K562 (cell line): ENCODE measurements at regions not wholly inside any gene's neighbourhood (a gene's known extent, or its start where the extent isn't known, plus 50 kb on each side); places are given as distances from the start of the nearest gene placed in this dataset.
"Not testable (repeated sequence)": the region's sequence is repeated elsewhere in the genome, so short reads cannot be mapped to it uniquely, and the experiment has no call there.

Experiments
- ATAC-seq: fragments of 200-7000 bp; cut with Tn5 transposase; 3 replicates; pipeline ENCODE4 v1.9.1; 2020; ENCODE audit warnings: moderate library complexity
- BruUV-seq: library from RNA; stranded (reverse); fragments of 400-500 nt; replicated peaks from 2 replicates; lab custom pipeline; 2021; lab: Mats Ljungman, UMichigan
- CTCF ChIA-PET: fragments of 300-600 bp; formaldehyde crosslinking; extraction: SDS; loops from one replicate; lab custom pipeline; 2021; ENCODE audit warnings: low intra/inter-chr PET ratio; lab: Yijun Ruan, JAX
- POLR2A ChIA-PET: fragments of 300-600, 350-650 bp; sonication (Branson Sonifier 250); formaldehyde crosslinking; extraction: SDS; loops from one replicate; lab custom pipeline; 2021; ENCODE audit warnings: antibody characterized with exemption, inconsistent platforms; lab: Yijun Ruan, JAX
- DNase-seq, 4 experiments: peaks; one replicate each; pipeline versions ENCODE4 v3.0.0 to v3.0.0-alpha.2; 2011 to 2018; ENCODE audit warnings: low spot score in 3 of 4, mixed read lengths in 3 of 4; ENCODE audit errors: extremely low read depth in 1 of 4
- FAIRE-seq: peaks from 2 replicates; lab custom pipeline; 2011; peaks lifted over from hg19 to GRCh38; lab: Jason Lieb, UNC
- H2AFZ ChIP-seq: 2 replicates; pipeline ENCODE4 v1.6.0; 2011; ENCODE audit warnings: low read depth, low read length, control low read depth, inconsistent platforms
- H3K27ac ChIP-seq: fragments of 200-600 bp; 3 replicates; pipeline ENCODE4 v1.8.0; 2011; ENCODE audit warnings: low read depth, mild to moderate bottlenecking, control low read depth, inconsistent platforms, low read length, moderate library complexity, mixed read lengths; ENCODE audit errors: extremely low read depth
- H3K27me3 ChIP-seq, 2 experiments: fragments of 300-600 bp in 1 of 2; 2 replicates in 1 of 2; 3 replicates in 1 of 2; pipeline versions ENCODE4 v1.6.0 to v1.8.0; 2011; ENCODE audit warnings: inconsistent platforms in 2 of 2, low read length in 2 of 2, mild to moderate bottlenecking in 1 of 2, mixed read lengths in 1 of 2, moderate library complexity in 1 of 2; ENCODE audit not compliant: control insufficient read depth in 2 of 2, insufficient read depth in 2 of 2
- H3K36me3 ChIP-seq: fragments of 300-600 bp; 3 replicates; pipeline ENCODE4 v1.8.0; 2011; ENCODE audit warnings: mild to moderate bottlenecking, low read length, inconsistent platforms; ENCODE audit not compliant: control insufficient read depth, insufficient read depth
- H3K4me1 ChIP-seq, 2 experiments: fragments of 200-600 bp in 1 of 2; replicated peaks in 1 of 2; 2 replicates in 1 of 2; 3 replicates in 1 of 2; pipeline versions ENCODE4 v1.5.1 to v1.8.0; 2011; ENCODE audit warnings: inconsistent platforms in 2 of 2, low read length in 2 of 2, mild to moderate bottlenecking in 1 of 2, mixed read lengths in 1 of 2, moderate library complexity in 1 of 2; ENCODE audit not compliant: control insufficient read depth in 2 of 2, insufficient read depth in 2 of 2
- H3K4me2 ChIP-seq: 2 replicates; pipeline ENCODE4 v1.6.1; 2011; ENCODE audit warnings: low read length, control low read depth, inconsistent platforms, mixed read lengths; ENCODE audit not compliant: insufficient read depth
- H3K4me3 ChIP-seq: fragments of 200-600 bp; sonication (generic), shearing (Covaris generic); 2 replicates; pipeline ENCODE4 v1.5.1; 2016; ENCODE audit warnings: control low read depth, inconsistent platforms
- H3K79me2 ChIP-seq: fragments of 200-600 bp; 3 replicates; pipeline ENCODE4 v1.8.0; 2011; ENCODE audit warnings: low read length, inconsistent platforms; ENCODE audit not compliant: control insufficient read depth, insufficient read depth
- H3K9ac ChIP-seq, 2 experiments: 2 replicates each; pipeline versions ENCODE4 v1.6.0 to v1.6.1; 2011; ENCODE audit warnings: low read depth in 2 of 2, low read length in 2 of 2, control low read depth in 1 of 2, inconsistent platforms in 1 of 2, mild to moderate bottlenecking in 1 of 2, mixed read lengths in 1 of 2; ENCODE audit not compliant: insufficient read depth in 1 of 2
- H3K9me1 ChIP-seq: one replicate; pipeline ENCODE4 v1.6.0; 2011; ENCODE audit warnings: inconsistent platforms, mild to moderate bottlenecking, low read length, moderate library complexity; ENCODE audit not compliant: control insufficient read depth, insufficient read depth
- H3K9me3 ChIP-seq: replicated peaks from 2 replicates; pipeline ENCODE4 v1.5.1; 2011; ENCODE audit warnings: low read depth, low read length, inconsistent platforms; ENCODE audit not compliant: control insufficient read depth, insufficient read depth
- H4K20me1 ChIP-seq: replicated peaks from 2 replicates; pipeline ENCODE4 v1.6.1; 2011; ENCODE audit warnings: low read length, inconsistent platforms, mixed read lengths; ENCODE audit not compliant: control insufficient read depth, insufficient read depth
- LCOR ChIP-seq: sonication (generic); formaldehyde crosslinking; IDR thresholded peaks from 2 replicates; pipeline ENCODE4 v1.8.0; 2022; ENCODE audit warnings: mild to moderate bottlenecking, missing genetic modification reagents
- ZNF707 ChIP-seq: fragments of 250-450 bp; sonication (Bioruptor Pico); conservative IDR thresholded peaks from 2 replicates; pipeline ENCODE4 v1.8.0; 2022; ENCODE audit warnings: inconsistent platforms, mild to moderate bottlenecking, moderate library complexity
- WGBS: fragments of 100-300 bp; shearing (Covaris generic); methylation state at CpG from one replicate; pipeline ENCODE4 v1.1.6; 2016; ENCODE audit warnings: low coverage, mixed read lengths; ENCODE audit not compliant: insufficient coverage; ENCODE audit errors: missing lambda C conversion rate; 5-methylcytosine and 5-hydroxymethylcytosine counted together
- in situ Hi-C: fragments of 300-500 bp; cut with MboI; formaldehyde crosslinking; loops from 4 replicates; pipeline ENCODE4 v1.15.0; 2018; ENCODE audit warnings: inconsistent platforms, mixed read lengths
- intact Hi-C: fragments of 100-400 bp; cut with micrococcal nuclease; formaldehyde crosslinking; loops from 2 replicates; pipeline ENCODE4 v1.14.2; 2022
- TF ChIP-seq, protein P1 (sequence below): fragments of 450-650 bp; IDR thresholded peaks from 2 replicates; pipeline ENCODE4 v1.6.1; 2017; ENCODE audit warnings: antibody characterized with exemption

DNA sequence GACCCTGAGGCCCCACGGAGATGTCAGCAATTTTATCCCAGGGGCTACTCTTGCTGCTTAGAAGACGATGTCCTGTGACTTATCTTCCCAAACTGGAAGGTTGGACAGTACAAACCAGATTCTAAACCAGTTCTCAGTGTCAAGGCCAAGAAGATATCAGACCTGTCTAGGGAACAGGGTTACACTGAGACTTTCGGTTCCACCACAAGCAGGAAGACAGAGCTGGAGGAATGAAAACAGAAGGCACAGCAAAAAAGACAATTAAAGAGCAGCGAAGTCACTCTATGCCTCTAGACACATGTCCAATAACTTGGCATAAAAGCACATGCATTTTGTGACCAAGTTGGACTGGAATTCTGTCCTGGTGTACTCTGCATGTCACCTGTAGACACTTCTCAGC, 73.4 kb upstream of the TMEM252 start:
- no peak overlapping the region for H3K9ac ChIP-seq
- FAIRE-seq (no peak), ATAC-seq (no peak)
- peaks cover 8 to 15% of the 10 kb centered on the region in 2 experiments; a peak in 3 of 5 replicates for H3K27me3 ChIP-seq
- no peaks in the 10 kb centered on the region for H3K9me1 ChIP-seq
- H3K36me3 ChIP-seq: no peaks in the 10 kb centered on the region
- H3K4me3 ChIP-seq: no peak overlapping the region
- in situ Hi-C loops: no loop called here
- no peak overlapping the region for H2AFZ ChIP-seq
- H4K20me1 ChIP-seq: no peaks in the 10 kb centered on the region
- BruUV-seq: no TSS peak
- CTCF ChIA-PET: no interaction called here
- TF ChIP-seq, protein P1, sequence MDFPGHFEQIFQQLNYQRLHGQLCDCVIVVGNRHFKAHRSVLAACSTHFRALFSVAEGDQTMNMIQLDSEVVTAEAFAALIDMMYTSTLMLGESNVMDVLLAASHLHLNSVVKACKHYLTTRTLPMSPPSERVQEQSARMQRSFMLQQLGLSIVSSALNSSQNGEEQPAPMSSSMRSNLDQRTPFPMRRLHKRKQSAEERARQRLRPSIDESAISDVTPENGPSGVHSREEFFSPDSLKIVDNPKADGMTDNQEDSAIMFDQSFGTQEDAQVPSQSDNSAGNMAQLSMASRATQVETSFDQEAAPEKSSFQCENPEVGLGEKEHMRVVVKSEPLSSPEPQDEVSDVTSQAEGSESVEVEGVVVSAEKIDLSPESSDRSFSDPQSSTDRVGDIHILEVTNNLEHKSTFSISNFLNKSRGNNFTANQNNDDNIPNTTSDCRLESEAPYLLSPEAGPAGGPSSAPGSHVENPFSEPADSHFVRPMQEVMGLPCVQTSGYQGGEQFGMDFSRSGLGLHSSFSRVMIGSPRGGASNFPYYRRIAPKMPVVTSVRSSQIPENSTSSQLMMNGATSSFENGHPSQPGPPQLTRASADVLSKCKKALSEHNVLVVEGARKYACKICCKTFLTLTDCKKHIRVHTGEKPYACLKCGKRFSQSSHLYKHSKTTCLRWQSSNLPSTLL: no peak
- no peak for TF ChIP-seq LCOR (CRISPR knock-in tag)
- TF ChIP-seq ZNF707: no peak
- TF ChIP-seq, all 486 proteins: peak for 0
- H3K79me2 ChIP-seq: no peaks in the 10 kb centered on the region
- intact Hi-C loops: no loop called here
- no peaks in the 10 kb centered on the region for H3K4me1 ChIP-seq
- no peak for DNase-seq
- peaks cover 3% of the 10 kb centered on the region for H3K9me3 ChIP-seq
- WGBS: 7% methylated on average over 4 of the region's 4 CpGs
- POLR2A ChIA-PET: interaction anchor here (0.6 kb wide), 1 partner anchor 13 kb away, joined by 3 read pairs; no protein-coding TSS in a partner anchor
- no peak overlapping the region for H3K4me2 ChIP-seq
- no peak overlapping the region for H3K27ac ChIP-seq

DNA sequence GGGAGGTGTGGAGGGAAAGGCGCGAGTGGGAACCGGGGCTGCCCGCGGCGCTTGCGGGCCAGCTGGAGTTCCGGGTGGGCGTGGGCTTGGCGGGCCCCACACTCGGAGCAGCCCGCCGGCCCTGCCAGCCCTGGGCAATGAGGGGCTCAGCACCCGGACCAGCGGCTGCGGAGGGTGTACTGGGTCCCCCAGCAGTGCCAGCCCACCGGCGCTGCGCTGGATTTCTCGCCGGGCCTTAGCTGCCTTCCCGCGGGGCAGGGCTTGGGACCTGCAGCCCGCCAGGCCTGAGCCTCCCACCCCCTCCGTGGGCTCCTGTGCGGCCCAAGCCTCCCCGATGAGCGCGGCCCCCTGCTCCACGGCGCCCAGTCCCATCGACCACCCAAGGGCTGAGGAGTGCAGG, 76.3 kb upstream of the TMEM252 start:
- intact Hi-C loops, H4K20me1 ChIP-seq, CTCF ChIA-PET, H3K27ac ChIP-seq, H3K4me1 ChIP-seq, H3K36me3 ChIP-seq, H3K27me3 ChIP-seq, H3K9ac ChIP-seq, ATAC-seq, H2AFZ ChIP-seq, DNase-seq, H3K4me3 ChIP-seq, H3K9me1 ChIP-seq, H3K79me2 ChIP-seq, BruUV-seq, H3K9me3 ChIP-seq, H3K4me2 ChIP-seq, FAIRE-seq, in situ Hi-C loops, POLR2A ChIA-PET: not testable (repeated sequence)
- no CpG with 5 or more reads among the region's 32 CpGs for WGBS
